Hippocampal formation (tissue), 2 donors: ENCODE measurements at regions not wholly inside any gene's neighbourhood (a gene's known extent, or its start where the extent isn't known, plus 50 kb on each side); places are given as distances from the start of the nearest gene placed in this dataset.
A peak's percentile ranks its signal among the peaks of the same experiment; 100 is the strongest.

Experiments
- DNase-seq, 2 donors: peaks; one replicate each; lab custom pipeline; 2025; lab: John Stamatoyannopoulos, UW

DNA sequence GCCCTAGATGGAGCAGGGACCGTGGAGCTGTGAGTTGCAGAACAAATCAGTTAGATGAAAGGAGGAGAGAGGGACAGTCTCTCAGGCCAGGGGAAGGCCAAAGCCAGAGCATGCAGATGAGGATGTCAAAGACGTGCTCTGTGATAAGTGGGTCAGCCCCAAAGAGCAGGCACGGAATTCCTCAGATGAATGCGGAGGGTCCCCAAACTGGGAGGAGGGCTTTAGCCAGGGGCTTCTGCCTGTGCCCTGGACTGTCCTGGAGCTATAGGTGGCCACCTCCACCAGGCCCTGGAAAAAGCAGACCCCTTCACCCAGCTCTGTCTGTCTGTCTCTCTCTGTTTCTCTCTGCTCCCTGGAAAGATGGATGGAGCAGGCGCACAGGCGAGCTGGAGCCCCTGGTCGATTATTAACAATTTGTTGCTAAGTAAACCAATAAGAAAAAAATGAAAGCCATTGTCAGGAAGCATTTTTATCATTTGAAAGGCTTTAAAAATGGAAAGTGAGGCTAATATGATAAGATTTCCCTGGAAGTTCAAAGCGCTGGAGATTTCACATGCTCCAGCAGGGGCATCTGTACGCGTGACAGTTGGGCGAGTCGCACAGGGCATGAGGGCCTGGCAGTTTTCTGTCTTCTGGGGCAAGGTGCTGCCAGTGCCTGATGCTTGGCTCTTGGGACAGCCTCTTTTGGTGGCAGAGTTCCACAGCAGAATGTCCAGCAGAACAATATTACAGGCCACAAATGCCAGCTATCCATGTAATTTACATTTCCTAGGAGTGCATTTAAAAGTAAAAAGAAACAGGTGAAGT is 241.0 kb downstream of the GLI2 start:
- no peak for DNase-seq

DNA sequence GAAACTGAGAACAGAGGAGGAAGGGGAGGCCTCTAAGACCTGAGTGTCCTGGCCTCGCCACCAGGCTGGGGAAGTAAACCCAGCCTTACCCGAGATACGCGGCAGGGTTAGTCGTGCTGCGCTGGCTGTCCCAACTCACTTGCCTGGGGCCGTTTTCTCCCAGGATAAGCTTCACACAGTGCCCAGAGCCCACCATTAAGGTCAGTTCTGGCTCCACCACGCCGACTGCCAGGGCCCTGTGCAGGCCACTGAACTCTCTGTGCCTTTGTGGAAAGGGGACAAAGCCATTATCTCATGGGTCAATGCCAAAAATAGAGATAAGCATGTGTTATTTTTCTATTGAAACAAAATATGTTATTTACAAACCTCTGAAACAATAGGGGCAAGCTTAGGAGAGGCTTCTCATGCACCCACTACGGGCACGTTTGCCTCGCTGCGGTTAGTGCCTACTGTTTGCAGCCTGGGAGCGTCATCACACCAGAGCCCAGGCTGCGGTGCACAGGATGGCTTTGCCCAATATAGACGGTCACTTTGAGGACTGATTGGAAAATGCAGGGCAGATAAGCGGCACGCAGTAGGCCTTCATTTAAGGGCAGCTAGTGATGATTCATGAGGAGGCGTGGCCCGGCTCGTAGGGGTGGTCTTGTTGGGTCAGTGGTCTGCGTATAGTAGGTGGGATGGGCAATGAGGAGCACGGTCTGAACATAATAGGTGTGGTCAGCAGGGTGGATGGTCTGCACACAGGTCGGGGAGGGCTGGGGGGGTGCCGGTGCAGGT is 242.1 kb downstream of the GLI2 start:
- DNase-seq: no peak

DNA sequence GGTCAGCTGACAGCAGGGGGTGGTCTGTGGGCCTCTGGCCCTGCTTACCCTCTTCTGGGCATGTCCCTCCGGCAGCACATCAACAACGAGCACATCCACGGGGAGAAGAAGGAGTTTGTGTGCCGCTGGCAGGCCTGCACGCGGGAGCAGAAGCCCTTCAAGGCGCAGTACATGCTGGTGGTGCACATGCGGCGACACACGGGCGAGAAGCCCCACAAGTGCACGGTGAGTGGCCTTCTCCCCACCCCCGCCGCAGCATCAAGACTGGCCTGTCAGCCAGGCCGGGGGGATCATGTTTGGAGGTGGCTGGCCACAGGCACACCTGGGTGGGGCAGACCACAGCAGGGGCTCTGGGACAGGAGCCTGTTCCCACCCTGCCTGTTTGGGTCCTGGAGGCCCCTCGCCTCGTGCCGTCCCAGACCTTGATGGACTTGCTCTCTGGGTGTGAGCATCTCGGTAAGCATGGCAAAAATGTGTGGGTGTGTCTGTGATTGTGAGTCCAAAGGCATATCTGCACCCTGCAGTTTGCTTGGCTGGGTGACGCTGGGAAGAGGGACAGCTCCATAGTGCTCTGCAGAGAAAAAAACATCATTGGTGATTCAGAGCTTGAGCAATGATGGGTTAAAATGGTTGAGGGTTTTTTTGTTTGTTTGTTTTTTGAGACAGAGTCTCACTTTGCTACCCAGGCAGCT is 242.8 kb downstream of the GLI2 start:
- no peak for DNase-seq

DNA sequence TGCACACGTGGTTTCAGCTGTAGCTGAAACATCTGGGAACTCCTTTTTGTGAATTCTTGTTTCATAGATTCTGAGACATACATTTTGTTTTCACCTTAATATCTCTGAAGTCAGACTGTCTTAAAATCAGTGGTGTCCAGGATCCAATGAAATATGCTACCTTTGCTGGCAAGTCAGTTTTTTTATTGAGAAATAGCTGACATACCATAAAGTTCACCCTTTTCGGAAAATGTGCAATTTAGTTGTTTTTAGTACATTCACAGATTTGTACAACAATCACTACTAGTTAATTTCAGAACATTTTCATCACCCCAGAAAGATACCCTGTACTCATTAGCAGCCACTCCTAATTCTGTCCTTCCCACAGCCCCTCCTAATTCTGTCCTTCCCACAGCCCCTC is 243.7 kb downstream of the GLI2 start:
- DNase-seq: no peak

DNA sequence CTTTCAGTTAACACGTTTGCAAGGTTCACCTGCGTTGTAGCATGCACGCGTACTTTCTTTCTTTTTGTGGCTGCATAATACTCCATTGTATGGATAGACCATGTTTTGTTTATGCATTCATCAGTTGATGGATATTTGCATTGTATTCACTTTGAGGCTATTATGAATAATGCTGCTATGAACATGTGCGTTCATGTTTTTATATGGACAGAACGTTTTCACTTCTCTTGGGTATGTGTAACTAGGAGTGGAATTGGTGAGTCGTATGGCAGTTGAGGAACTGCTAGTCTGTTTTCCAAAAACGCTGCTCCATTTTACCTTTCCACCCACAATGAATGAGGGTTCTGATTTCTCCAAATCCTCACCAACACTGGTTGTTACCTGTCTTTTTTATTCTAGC is 244.3 kb downstream of the GLI2 start:
- no peak for DNase-seq

DNA sequence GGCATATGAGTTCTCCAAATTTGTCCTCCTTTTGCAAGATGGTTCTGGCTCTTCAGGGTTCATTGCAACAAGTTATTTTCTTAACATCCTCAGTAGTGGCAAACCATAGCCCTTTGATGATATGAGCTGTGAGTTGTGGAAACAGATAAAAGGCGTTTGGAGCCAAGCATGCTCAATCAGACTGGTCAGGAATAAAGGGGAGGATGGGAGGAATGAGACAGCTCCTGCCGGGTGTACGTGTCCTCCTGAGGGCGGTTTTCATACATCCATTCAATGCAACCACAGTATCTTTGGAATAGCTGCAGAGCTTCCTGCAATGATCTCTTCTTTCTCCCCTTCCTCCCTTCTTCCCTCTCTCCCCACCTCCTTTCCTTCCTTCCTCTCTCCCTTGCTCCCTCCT is 245.8 kb downstream of the GLI2 start:
- DNase-seq: no peak

DNA sequence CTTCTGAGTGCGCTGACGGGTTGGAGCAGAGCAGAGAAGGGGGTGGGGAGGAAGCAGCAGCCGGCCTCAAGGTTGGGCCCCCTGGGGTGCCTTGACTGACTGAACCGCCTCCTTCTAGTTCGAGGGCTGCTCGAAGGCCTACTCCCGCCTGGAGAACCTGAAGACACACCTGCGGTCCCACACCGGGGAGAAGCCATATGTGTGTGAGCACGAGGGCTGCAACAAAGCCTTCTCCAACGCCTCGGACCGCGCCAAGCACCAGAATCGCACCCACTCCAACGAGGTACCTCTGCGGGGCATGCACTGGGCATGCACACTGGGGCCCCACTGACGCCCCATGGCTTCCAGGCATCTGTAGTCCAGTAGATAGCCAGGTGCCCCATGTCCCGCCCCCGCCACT is 246.9 kb downstream of the GLI2 start:
- DNase-seq: no peak

DNA sequence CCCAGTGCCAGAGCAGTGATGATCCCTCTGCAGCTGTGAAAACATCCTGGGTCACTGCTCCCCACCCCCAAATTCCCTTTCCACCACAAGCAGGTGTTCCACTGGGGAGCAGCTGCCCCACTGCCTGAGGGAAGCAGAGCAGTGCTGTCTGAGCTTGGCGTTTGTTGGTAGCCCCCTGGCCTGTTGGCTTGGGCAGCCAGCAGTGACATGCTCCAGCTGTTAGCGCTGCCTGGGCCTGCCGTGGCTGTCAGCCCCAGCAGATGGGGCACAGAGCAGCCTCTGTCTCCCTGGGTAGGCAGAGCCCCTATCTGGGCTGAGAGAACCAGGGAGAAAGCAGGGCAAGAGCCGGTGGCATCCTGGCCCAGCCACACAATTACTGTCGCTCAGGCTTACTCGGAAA is 247.7 kb downstream of the GLI2 start:
- DNase-seq: peak in 1 of 2 donors; percentile 3

DNA sequence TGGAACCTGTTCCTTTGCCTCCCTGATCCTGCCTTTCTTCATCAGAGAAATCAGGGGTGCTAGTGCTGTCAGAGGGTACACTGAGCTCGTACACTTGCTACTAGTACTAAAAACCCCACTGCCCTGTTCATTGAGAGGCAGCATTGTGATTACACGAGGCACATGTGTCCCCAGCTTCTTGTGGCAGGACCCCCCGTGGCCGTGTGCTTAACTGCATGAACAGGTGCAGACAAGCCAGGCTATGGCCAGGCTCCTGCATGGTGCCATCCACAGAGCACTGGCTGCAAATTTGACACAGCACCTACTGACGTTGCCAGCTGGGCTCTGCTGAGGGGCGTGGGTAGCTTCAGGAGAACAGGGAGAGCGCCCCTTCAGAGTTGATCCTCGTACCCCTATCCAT is 248.4 kb downstream of the GLI2 start:
- DNase-seq: no peak

DNA sequence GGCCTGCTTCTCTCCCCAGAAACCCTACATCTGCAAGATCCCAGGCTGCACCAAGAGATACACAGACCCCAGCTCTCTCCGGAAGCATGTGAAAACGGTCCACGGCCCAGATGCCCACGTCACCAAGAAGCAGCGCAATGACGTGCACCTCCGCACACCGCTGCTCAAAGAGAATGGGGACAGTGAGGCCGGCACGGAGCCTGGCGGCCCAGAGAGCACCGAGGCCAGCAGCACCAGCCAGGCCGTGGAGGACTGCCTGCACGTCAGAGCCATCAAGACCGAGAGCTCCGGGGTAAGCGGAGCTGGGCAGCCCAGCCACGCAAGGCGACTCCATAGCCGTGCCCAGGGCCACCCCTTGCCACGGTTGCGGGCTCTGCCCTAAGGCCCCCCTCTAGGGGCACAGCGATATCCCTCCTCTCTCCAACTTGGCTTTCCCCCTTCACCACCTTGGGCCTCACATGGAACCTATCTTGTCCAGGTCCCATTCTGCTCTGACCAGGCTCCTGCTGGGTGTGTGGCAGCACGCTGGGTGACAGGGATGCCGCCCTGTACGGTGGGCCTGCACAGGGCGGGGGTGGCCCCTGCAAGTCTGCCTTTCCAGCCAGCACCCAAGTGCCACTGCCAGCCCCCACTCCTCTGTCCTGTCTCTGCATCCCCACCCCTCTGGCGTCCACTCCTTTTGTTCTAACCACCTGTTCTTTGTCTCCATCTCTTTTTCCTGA is 248.9 kb downstream of the GLI2 start:
- DNase-seq: no peak

DNA sequence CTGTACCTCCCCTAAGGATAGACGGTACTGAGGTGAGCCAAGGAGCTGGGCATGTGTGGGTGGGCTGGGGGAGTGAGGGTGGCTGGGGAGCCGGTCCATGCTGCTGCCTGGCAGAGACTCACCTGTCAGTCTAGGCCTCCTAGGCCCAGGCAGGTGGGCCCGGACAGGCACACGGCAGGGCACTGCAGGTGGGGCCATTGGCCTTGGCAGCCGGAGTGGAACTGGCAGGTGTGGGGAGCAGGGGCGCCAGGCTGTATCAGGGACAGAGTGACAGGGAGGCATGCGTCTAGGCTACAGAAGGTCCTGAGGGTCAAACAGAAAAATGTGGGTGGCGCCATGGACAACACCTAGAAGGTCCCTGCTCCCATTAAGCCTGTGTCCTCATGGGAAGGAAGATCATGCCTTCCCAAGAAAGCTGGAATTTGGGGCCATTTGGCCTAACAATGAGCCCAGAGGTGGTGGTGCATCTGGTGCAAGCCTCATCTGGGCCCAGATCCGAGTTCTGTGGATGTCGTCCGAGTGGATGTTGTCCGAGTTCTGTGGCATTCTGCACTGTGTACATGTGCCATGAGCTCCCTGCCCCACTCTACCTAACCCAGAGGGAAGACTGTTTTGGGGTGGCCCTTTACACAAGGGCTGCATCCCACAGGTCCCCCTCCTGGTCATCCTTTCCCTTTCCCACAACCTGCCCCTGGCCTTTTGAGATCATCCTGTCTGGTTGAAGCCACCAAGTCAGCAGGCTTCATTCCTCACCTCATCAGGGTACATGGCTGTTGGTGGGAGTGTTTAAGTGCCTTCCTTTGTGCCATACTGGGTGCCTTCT is 249.7 kb downstream of the GLI2 start:
- DNase-seq: no peak

DNA sequence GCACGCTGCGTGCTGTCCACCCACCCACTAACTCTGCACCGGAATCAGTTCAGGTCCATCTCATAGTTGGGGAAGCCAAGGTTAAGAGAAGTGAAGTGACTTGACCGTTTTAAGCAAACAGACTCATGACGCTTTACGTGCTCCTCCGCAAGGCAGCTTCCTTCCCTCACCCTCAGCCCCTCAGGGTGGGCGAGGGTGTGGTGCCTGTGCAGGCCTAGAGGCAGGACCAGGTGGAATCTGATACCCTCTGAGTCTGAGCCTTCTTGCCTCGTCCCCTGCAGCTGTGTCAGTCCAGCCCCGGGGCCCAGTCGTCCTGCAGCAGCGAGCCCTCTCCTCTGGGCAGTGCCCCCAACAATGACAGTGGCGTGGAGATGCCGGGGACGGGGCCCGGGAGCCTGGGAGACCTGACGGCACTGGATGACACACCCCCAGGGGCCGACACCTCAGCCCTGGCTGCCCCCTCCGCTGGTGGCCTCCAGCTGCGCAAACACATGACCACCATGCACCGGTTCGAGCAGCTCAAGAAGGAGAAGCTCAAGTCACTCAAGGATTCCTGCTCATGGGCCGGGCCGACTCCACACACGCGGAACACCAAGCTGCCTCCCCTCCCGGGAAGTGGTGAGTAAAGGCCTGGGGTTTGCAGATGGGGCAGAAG is 250.5 kb downstream of the GLI2 start:
- no peak for DNase-seq

DNA sequence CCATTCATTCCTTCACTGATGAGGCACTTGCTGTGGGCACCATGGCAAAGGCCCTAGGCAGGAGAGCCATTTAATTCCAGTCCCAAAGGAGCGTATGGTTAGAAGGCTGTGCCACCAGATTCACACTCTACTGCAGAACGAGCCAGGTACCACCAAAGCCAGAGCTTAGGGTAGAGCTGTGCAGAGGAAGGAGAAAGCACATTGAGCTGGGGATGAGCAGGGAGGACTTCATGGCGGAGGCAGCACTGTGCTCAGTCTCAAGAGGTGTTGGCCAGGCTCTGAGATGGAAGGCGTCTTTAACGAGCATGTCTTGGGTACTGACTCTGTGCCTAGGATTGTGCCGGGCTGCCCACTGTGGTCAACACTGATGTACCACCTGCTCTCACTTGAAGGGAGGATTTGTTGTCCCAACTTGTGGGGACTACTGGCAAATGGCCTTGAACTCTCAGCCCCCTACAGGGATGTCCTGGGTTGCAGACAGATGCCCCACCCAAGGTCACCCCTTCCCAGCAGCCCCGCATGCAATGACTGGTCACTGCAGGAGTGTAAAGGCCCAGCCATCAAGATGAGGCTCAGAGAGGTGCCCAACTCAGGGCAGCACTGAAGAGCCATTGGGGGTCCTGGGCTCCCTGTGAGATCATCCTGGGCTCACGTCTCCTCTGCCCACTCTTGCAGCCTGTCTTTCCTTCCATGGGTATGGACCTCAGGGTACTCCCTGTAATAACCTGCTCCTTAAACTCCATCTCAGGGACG is 251.4 kb downstream of the GLI2 start:
- no peak for DNase-seq

DNA sequence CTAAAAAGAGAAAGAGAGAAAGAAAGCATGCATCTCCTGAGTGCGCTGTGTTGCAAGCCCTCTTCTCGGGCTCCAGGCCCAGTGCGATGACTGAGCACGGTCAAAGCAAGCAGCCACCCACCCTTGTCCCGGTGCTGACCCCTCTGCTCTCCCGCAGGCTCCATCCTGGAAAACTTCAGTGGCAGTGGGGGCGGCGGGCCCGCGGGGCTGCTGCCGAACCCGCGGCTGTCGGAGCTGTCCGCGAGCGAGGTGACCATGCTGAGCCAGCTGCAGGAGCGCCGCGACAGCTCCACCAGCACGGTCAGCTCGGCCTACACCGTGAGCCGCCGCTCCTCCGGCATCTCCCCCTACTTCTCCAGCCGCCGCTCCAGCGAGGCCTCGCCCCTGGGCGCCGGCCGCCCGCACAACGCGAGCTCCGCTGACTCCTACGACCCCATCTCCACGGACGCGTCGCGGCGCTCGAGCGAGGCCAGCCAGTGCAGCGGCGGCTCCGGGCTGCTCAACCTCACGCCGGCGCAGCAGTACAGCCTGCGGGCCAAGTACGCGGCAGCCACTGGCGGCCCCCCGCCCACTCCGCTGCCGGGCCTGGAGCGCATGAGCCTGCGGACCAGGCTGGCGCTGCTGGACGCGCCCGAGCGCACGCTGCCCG is 252.5 kb downstream of the GLI2 start:
- no peak for DNase-seq

DNA sequence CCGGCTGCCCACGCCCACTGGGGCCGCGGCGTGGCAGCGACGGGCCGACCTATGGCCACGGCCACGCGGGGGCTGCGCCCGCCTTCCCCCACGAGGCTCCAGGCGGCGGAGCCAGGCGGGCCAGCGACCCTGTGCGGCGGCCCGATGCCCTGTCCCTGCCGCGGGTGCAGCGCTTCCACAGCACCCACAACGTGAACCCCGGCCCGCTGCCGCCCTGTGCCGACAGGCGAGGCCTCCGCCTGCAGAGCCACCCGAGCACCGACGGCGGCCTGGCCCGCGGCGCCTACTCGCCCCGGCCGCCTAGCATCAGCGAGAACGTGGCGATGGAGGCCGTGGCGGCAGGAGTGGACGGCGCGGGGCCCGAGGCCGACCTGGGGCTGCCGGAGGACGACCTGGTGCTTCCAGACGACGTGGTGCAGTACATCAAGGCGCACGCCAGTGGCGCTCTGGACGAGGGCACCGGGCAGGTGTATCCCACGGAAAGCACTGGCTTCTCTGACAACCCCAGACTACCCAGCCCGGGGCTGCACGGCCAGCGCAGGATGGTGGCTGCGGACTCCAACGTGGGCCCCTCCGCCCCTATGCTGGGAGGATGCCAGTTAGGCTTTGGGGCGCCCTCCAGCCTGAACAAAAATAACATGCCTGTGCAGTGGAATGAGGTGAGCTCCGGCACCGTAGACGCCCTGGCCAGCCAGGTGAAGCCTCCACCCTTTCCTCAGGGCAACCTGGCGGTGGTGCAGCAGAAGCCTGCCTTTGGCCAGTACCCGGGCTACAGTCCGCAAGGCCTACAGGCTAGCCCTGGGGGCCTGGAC is 253.2 kb downstream of the GLI2 start:
- DNase-seq: no peak

DNA sequence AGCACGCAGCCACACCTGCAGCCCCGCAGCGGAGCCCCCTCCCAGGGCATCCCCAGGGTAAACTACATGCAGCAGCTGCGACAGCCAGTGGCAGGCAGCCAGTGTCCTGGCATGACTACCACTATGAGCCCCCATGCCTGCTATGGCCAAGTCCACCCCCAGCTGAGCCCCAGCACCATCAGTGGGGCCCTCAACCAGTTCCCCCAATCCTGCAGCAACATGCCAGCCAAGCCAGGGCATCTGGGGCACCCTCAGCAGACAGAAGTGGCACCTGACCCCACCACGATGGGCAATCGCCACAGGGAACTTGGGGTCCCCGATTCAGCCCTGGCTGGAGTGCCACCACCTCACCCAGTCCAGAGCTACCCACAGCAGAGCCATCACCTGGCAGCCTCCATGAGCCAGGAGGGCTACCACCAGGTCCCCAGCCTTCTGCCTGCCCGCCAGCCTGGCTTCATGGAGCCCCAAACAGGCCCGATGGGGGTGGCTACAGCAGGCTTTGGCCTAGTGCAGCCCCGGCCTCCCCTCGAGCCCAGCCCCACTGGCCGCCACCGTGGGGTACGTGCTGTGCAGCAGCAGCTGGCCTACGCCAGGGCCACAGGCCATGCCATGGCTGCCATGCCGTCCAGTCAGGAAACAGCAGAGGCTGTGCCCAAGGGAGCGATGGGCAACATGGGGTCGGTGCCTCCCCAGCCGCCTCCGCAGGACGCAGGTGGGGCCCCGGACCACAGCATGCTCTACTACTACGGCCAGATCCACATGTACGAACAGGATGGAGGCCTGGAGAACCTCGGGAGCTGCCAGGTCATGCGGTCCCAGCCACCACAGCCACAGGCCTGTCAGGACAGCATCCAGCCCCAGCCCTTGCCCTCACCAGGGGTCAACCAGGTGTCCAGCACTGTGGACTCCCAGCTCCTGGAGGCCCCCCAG is 254.1 kb downstream of the GLI2 start:
- no peak for DNase-seq

DNA sequence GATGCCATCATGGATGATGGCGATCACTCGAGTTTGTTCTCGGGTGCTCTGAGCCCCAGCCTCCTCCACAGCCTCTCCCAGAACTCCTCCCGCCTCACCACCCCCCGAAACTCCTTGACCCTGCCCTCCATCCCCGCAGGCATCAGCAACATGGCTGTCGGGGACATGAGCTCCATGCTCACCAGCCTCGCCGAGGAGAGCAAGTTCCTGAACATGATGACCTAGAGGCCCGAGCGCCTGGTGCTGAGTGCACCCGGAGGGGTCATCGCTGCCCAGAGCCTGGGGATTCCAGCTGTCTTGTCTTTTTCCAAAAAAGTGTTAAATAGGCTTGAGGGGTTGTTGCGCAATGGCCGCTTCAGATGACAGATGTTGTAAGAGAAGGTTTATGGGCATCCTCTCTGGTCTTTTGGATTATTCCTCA is 254.8 kb downstream of the GLI2 start:
- DNase-seq: no peak
